ENCODE measurements at regions not wholly inside any gene's neighbourhood (a gene's known extent, or its start where the extent isn't known, plus 50 kb on each side); places are given as distances from the start of the nearest gene placed in this dataset.

- TF ChIP-seq BRCA1 (IDR thresholded peaks at IDR 0.05) (no peak), BRCA1 (CRISPR knock-in tag; IDR thresholded peaks at IDR 0.05) (no peak), RBM15 (IDR thresholded peaks at IDR 0.05; ENCODE audit: insufficient read depth, low read length) (no peak), ELF4 (CRISPR knock-in tag; IDR thresholded peaks at IDR 0.05) (no peak), ZNF140 (CRISPR knock-in tag; IDR thresholded peaks at IDR 0.05) (no peak), ILK (tag; IDR thresholded peaks at IDR 0.05; ENCODE audit: borderline replicate concordance, low read depth) (no peak), ZNF766 (CRISPR knock-in tag; conservative IDR thresholded peaks at IDR 0.05) (no peak)
These were observed 443.1 kb downstream of the AEBP2 start (continued) for GRCh38 chr12:19882346-19882745.

GRCh38 chr12:19884021-19884492 is 444.8 kb downstream of the AEBP2 start:
- H3K27me3 ChIP-seq (ENCODE audit: control insufficient read depth in 2 of 2, insufficient read depth in 2 of 2, low read length in 2 of 2): no peaks in the 10 kb centered on the region
- H4K20me1 ChIP-seq (replicated peaks; ENCODE audit: control insufficient read depth, insufficient read depth, low read length): no peaks in the 10 kb centered on the region
- ATAC-seq (no peak), DNase-seq (ENCODE audit: extremely low read depth in 1 of 4, low spot score in 3 of 4) (no peak), FAIRE-seq (no peak)
- no peaks in the 10 kb centered on the region for H3K4me1 ChIP-seq (replicated peaks in 1 of 2; ENCODE audit: control insufficient read depth in 2 of 2, insufficient read depth in 2 of 2, low read length in 2 of 2)
- in situ Hi-C loops (cut with MboI): no loop called here
- no TSS peak for BruUV-seq (replicated peaks)
- ChIA-PET CTCF (ENCODE audit: low intra/inter-chr PET ratio) (no interaction called here), POLR2A (no interaction called here)
- no peak overlapping the region for H2AFZ ChIP-seq (ENCODE audit: low read depth, low read length)
- H3K27ac ChIP-seq (ENCODE audit: extremely low read depth, low read depth, low read length): no peak overlapping the region
- TF ChIP-seq NRF1 (conservative IDR thresholded peaks at IDR 0.05 in 1 of 2, IDR thresholded peaks at IDR 0.05 in 1 of 2): no peak
- TF ChIP-seq SOX6 (IDR thresholded peaks at IDR 0.05): no peak
- 0% methylated on average over 3 of the region's 3 CpGs for WGBS (ENCODE audit: insufficient coverage, low coverage, missing lambda C conversion rate)
- no peaks in the 10 kb centered on the region for H3K9me1 ChIP-seq (ENCODE audit: control insufficient read depth, insufficient read depth, low read length)
- intact Hi-C loops (cut with micrococcal nuclease): no loop called here
- no peaks in the 10 kb centered on the region for H3K79me2 ChIP-seq (ENCODE audit: control insufficient read depth, insufficient read depth, low read length)
- no peak overlapping the region for H3K4me2 ChIP-seq (ENCODE audit: insufficient read depth, low read length)
- no peaks in the 10 kb centered on the region for H3K9me3 ChIP-seq (replicated peaks; ENCODE audit: control insufficient read depth, insufficient read depth, low read depth, low read length)
- H3K4me3 ChIP-seq: no peak overlapping the region
- no peaks in the 10 kb centered on the region for H3K36me3 ChIP-seq (ENCODE audit: control insufficient read depth, insufficient read depth, low read length)
- no peak overlapping the region for H3K9ac ChIP-seq (ENCODE audit: insufficient read depth in 1 of 2, low read depth in 2 of 2, low read length in 2 of 2)

Data from K562 (cell line).